Renal cortical epithelial cell (primary cell): ENCODE measurements at regions not wholly inside any gene's neighbourhood (a gene's known extent, or its start where the extent isn't known, plus 50 kb on each side); places are given as distances from the start of the nearest gene placed in this dataset.
"Not testable (repeated sequence)": the region's sequence is repeated elsewhere in the genome, so short reads cannot be mapped to it uniquely, and the experiment has no call there.

Experiments
- DNase-seq: peaks from one replicate; pipeline ENCODE4 v3.0.0-alpha.2; 2011; ENCODE audit warnings: low read depth

GRCh38 chr6:9316831-9317230 lies 881.5 kb upstream of the SLC35B3 start:
- DNase-seq = no peak

GRCh38 chr6:9315966-9316650 lies 880.8 kb upstream of the SLC35B3 start:
- DNase-seq = no peak

- DNase-seq = no peak
Measured at GRCh38 chr6:9308284-9308683, 872.9 kb upstream of the SLC35B3 start.

GRCh38 chr6:9307786-9308185 lies 872.4 kb upstream of the SLC35B3 start:
- DNase-seq = no peak

GRCh38 chr6:9307187-9307586 lies 871.8 kb upstream of the SLC35B3 start:
- no peak for DNase-seq

- no peak for DNase-seq
Measured at GRCh38 chr6:9295644-9296043, 860.3 kb upstream of the SLC35B3 start.

- DNase-seq = no peak
Measured at GRCh38 chr6:9292975-9293374, 857.6 kb upstream of the SLC35B3 start.

GRCh38 chr6:9290342-9290741 lies 855.0 kb upstream of the SLC35B3 start:
- DNase-seq = not testable (repeated sequence)

- no peak for DNase-seq
Measured at GRCh38 chr6:9272671-9273070, 837.3 kb upstream of the SLC35B3 start.

GRCh38 chr6:9266741-9267140 lies 831.4 kb upstream of the SLC35B3 start:
- DNase-seq = no peak

- no peak for DNase-seq
Measured at GRCh38 chr6:9257215-9257614, 821.9 kb upstream of the SLC35B3 start.

- DNase-seq = no peak
Measured at GRCh38 chr6:9254251-9254650, 818.9 kb upstream of the SLC35B3 start.

GRCh38 chr6:9252799-9253198 lies 817.5 kb upstream of the SLC35B3 start:
- DNase-seq = no peak

GRCh38 chr6:9250852-9251251 lies 815.5 kb upstream of the SLC35B3 start:
- peak; percentile 57 for DNase-seq

- DNase-seq = peak; percentile 9
Measured at GRCh38 chr6:9248133-9248532, 812.8 kb upstream of the SLC35B3 start.

- no peak for DNase-seq
Measured at GRCh38 chr6:9240861-9241260, 805.5 kb upstream of the SLC35B3 start.

GRCh38 chr6:9236443-9236842 lies 801.1 kb upstream of the SLC35B3 start:
- DNase-seq = no peak

GRCh38 chr6:9233686-9234085 lies 798.3 kb upstream of the SLC35B3 start:
- peak; percentile 42 for DNase-seq

GRCh38 chr6:9233226-9233625 lies 797.9 kb upstream of the SLC35B3 start:
- DNase-seq = no peak

- no peak for DNase-seq
Measured at GRCh38 chr6:9225441-9225871, 790.1 kb upstream of the SLC35B3 start.

- DNase-seq = no peak
Measured at GRCh38 chr6:9224539-9224938, 789.2 kb upstream of the SLC35B3 start.

- DNase-seq = not testable (repeated sequence)
Measured at GRCh38 chr6:9213717-9214116, 778.4 kb upstream of the SLC35B3 start.

GRCh38 chr6:9208966-9209365 lies 773.6 kb upstream of the SLC35B3 start:
- peak; percentile 91 for DNase-seq

GRCh38 chr6:9205645-9206044 lies 770.3 kb upstream of the SLC35B3 start:
- DNase-seq = no peak
